BLaER1 treated with 17β-estradiol and CSF1 and Interleukin-3, amounts not matched to agents 10 nM and 100 nM (cell line): ENCODE measurements at regions not wholly inside any gene's neighbourhood (a gene's known extent, or its start where the extent isn't known, plus 50 kb on each side); places are given as distances from the start of the nearest gene placed in this dataset.
"Not testable (repeated sequence)": the region's sequence is repeated elsewhere in the genome, so short reads cannot be mapped to it uniquely, and the experiment has no call there.

Source experiments
- H3K27ac ChIP-seq, 11 experiments: shearing (Covaris generic); formaldehyde crosslinking; 2 replicates each; pipeline ENCODE4 v1.8.1; 2022
- H3K27me3 ChIP-seq, 11 experiments: shearing (Covaris generic); formaldehyde crosslinking; 2 replicates each; pipeline ENCODE4 v1.8.1; 2022
- H3K36me3 ChIP-seq, 11 experiments: shearing (Covaris generic); formaldehyde crosslinking; 2 replicates each; pipeline ENCODE4 v1.8.1; 2022
- H3K4me1 ChIP-seq, 10 experiments: shearing (Covaris generic); formaldehyde crosslinking; 2 replicates each; pipeline ENCODE4 v1.8.1; 2022
- H3K4me2 ChIP-seq, 11 experiments: shearing (Covaris generic); formaldehyde crosslinking; 2 replicates each; pipeline ENCODE4 v1.8.1; 2022
- H3K4me3 ChIP-seq, 10 experiments: shearing (Covaris generic); formaldehyde crosslinking; 2 replicates each; pipeline ENCODE4 v1.8.1; 2022
- H3K9ac ChIP-seq, 11 experiments: shearing (Covaris generic); formaldehyde crosslinking; 2 replicates each; pipeline ENCODE4 v1.8.1; 2022
- H3K9me3 ChIP-seq, 11 experiments: shearing (Covaris generic); formaldehyde crosslinking; replicated peaks in 1 of 11; 2 replicates each; pipeline ENCODE4 v1.8.1; 2022
- H4K20me1 ChIP-seq, 11 experiments: shearing (Covaris generic); formaldehyde crosslinking; 2 replicates each; pipeline ENCODE4 v1.8.1; 2022
- Cebpa-rat ChIP-seq, 11 experiments: shearing (Covaris generic); IDR thresholded peaks; 2 replicates each; pipeline ENCODE4 v1.8.1; 2022

DNA sequence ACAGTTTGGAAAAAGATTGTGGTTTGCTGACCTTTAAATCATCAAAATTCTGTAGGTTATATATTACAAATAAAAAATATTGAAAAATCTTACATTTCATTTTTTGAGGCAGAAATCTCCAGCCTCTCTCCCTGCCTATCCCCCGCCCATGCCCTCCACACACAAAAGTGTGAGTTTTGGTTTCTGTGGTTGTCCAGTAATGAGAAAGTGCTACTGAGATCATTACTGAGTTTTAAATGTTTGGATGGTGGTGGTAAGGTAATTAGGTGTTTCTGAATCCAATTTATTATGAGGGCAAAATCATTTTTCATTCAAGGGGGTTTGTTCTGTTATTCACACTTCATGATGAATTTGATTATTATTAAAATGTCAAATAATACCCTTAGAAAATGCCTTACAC is 448.0 kb upstream of the SLC10A2 start:
- no peak overlapping the region for H3K4me3 ChIP-seq
- no peak overlapping the region for H3K27ac ChIP-seq
- no peaks in the 10 kb centered on the region for H3K27me3 ChIP-seq
- no peaks in the 10 kb centered on the region for H4K20me1 ChIP-seq
- no peaks in the 10 kb centered on the region for H3K9me3 ChIP-seq
- H3K4me2 ChIP-seq = no peak overlapping the region
- H3K9ac ChIP-seq = no peak overlapping the region
- H3K4me1 ChIP-seq = no peaks in the 10 kb centered on the region
- no peak for TF ChIP-seq Cebpa-rat (IDR thresholded peaks at IDR 0.05)
- H3K36me3 ChIP-seq = no peaks in the 10 kb centered on the region

DNA sequence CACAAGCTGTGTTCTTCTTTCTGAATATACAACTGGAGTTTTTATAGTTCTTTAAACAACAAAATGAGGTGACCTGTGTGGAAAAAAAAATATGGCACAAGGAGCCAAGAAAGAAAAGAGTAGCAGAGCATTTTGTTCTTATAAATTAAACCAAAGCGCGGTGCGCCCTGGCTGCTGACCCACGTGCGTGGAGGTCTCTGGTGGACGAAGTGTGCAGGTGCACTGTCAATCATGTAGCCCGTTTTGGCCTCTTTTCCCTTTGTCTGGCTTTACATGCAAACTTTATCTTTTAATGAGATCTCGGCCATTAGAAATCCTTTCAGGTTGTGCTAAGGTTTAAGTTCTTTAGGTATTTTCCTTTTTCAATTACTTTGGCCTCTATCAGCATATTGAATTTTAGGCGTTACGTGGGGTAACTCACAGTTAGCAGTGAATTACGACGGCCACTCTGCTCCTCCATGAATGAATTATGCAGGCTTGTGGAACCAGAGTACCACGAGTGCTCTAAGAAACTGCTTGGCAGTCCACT is 443.9 kb upstream of the SLC10A2 start:
- Histone ChIP-seq H3K36me3 (no peaks in the 10 kb centered on the region), H3K27me3 (no peaks in the 10 kb centered on the region), H3K9me3 (peaks cover 0 to 8% (median 0%) of the 10 kb centered on the region in 11 experiments; a peak in 5 of 22 replicates), H3K4me2 (no peak overlapping the region), H4K20me1 (no peaks in the 10 kb centered on the region), H3K4me3 (no peak overlapping the region), H3K27ac (no peak overlapping the region), H3K9ac (no peak overlapping the region), H3K4me1 (no peaks in the 10 kb centered on the region)
- no peak for TF ChIP-seq Cebpa-rat (IDR thresholded peaks at IDR 0.05)

DNA sequence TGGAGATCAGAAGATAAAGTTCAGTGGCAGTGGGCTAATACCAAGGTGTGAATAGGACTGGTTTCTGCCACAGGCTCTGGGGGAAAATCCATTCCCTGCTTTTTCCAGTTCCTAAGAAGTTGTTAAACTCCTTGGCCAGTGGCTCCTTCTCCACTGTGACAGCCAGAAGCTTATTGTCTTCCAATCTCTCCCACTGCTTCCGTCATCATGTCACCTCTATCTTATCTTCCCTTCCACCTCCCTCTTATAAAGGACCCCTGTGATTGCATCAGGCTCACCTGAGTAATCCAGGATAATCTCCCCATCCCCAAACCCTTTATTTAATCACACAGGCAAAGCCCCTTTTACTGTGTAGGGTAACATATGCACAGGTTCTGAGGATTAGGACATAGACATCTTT is 431.2 kb upstream of the SLC10A2 start:
- H4K20me1 ChIP-seq = no peaks in the 10 kb centered on the region
- H3K27ac ChIP-seq = no peak overlapping the region
- no peaks in the 10 kb centered on the region for H3K36me3 ChIP-seq
- no peak overlapping the region for H3K4me2 ChIP-seq
- H3K27me3 ChIP-seq = no peaks in the 10 kb centered on the region
- no peaks in the 10 kb centered on the region for H3K4me1 ChIP-seq
- no peak overlapping the region for H3K9ac ChIP-seq
- H3K9me3 ChIP-seq = peaks cover 0 to 10% (median 4%) of the 10 kb centered on the region in 11 experiments; a peak in 7 of 22 replicates
- no peak for TF ChIP-seq Cebpa-rat (IDR thresholded peaks at IDR 0.05)
- no peak overlapping the region for H3K4me3 ChIP-seq

DNA sequence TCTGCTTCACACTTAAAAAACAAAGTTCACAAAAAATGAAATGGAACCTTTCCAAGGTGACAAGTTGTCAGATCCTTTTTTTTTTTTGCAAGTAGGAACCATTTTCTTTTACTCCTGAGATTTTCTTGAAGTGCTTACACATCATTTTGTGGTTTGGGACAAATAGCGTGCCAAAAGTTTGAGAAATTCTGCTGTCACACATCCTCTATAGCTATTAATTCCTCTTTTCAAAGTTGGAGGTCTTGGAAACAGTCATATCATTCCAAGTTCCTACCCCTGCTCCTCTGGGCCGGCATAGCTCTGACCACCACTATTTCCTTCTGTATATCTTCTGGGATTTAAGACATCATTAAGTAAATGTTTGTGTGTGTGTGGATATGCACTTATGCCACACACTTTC is 421.6 kb upstream of the SLC10A2 start:
- H3K4me1 ChIP-seq = peaks cover 0 to 13% (median 0%) of the 10 kb centered on the region in 10 experiments; a peak in 5 of 20 replicates
- peak overlapping the region in 2 of 11 experiments; percentile 34 to 43; a peak in 4 of 22 replicates for H3K4me2 ChIP-seq
- no peak overlapping the region for H3K9ac ChIP-seq
- H3K36me3 ChIP-seq = no peaks in the 10 kb centered on the region
- H4K20me1 ChIP-seq = no peaks in the 10 kb centered on the region
- no peak overlapping the region for H3K27ac ChIP-seq
- no peak overlapping the region for H3K4me3 ChIP-seq
- no peak for TF ChIP-seq Cebpa-rat (IDR thresholded peaks at IDR 0.05)
- H3K27me3 ChIP-seq = no peaks in the 10 kb centered on the region
- H3K9me3 ChIP-seq = peaks cover 0 to 1% (median 0%) of the 10 kb centered on the region in 11 experiments; a peak in 1 of 22 replicates

DNA sequence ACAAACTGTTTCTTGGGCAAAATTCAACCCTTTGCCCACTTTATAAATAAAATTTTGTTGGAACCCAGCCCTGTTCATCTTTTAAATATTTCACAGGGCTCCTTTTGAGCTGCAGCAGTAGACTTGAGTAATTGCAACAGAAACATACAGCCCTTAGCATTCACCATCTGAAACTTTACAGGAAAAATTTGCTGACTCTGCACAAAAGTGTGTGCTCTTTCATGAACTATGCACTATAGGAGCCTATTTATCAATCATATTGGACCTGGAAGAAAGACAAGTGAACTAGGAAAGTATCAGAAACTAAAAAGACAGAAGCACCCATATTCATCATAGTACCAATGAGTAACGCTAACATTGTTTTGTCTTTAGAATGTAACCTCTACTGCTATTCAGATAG is 406.9 kb upstream of the SLC10A2 start:
- no peaks in the 10 kb centered on the region for H3K36me3 ChIP-seq
- no peaks in the 10 kb centered on the region for H3K27me3 ChIP-seq
- no peak overlapping the region for H3K4me2 ChIP-seq
- H3K4me1 ChIP-seq = no peaks in the 10 kb centered on the region
- H3K9me3 ChIP-seq = no peaks in the 10 kb centered on the region
- no peak for TF ChIP-seq Cebpa-rat (IDR thresholded peaks at IDR 0.05)
- no peaks in the 10 kb centered on the region for H4K20me1 ChIP-seq
- no peak overlapping the region for H3K27ac ChIP-seq
- no peak overlapping the region for H3K9ac ChIP-seq
- H3K4me3 ChIP-seq = no peak overlapping the region

DNA sequence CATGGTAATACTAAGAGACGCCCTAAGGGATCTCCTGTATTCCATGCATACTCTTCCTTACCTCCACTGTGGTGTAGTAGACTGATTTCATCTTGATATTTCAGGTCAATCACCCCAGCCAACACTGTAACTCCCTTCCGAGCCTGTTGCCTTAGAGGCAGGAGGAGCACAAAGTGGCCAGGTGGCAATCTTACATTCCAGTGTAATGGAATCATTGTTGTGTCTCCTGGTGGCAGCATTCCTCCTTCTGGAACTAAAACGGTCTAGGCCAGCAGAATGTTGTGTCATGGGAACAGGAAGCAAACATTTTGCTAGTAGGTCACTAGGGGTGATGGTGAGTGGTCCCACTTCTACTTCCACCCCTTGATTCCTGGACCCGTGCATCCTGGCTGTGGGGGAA is 405.7 kb upstream of the SLC10A2 start:
- Histone ChIP-seq H3K4me3 (no peak overlapping the region), H3K9ac (no peak overlapping the region), H3K4me1 (no peaks in the 10 kb centered on the region), H3K36me3 (no peaks in the 10 kb centered on the region), H3K4me2 (no peak overlapping the region), H3K27me3 (no peaks in the 10 kb centered on the region), H3K9me3 (no peaks in the 10 kb centered on the region), H4K20me1 (no peaks in the 10 kb centered on the region), H3K27ac (no peak overlapping the region)
- no peak for TF ChIP-seq Cebpa-rat (IDR thresholded peaks at IDR 0.05)

DNA sequence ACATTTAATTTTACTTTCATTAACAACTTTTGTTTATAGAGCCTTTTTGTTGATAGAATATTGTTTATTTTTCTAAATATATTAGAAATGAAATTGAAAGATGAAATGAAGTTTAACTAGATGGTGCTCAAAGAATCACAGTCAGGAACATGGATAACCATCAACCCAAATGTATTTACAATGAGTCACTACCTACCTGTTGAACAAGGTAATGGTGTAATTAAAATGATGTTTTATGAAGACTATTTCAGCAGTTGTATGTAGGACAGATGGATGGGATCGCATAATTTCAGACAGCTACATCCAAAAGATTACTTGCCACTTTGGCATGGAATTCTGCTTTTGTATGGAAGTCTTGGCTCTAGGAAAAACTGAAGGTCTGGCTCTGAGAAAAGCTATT is 403.6 kb upstream of the SLC10A2 start:
- Histone ChIP-seq H3K4me2 (no peak overlapping the region), H3K9ac (no peak overlapping the region), H3K27me3 (no peaks in the 10 kb centered on the region), H3K36me3 (no peaks in the 10 kb centered on the region), H3K4me1 (no peaks in the 10 kb centered on the region), H3K27ac (no peak overlapping the region), H3K4me3 (no peak overlapping the region), H3K9me3 (peaks cover 0 to 2% (median 0%) of the 10 kb centered on the region in 11 experiments; a peak in 2 of 22 replicates), H4K20me1 (no peaks in the 10 kb centered on the region)
- no peak for TF ChIP-seq Cebpa-rat (IDR thresholded peaks at IDR 0.05)

DNA sequence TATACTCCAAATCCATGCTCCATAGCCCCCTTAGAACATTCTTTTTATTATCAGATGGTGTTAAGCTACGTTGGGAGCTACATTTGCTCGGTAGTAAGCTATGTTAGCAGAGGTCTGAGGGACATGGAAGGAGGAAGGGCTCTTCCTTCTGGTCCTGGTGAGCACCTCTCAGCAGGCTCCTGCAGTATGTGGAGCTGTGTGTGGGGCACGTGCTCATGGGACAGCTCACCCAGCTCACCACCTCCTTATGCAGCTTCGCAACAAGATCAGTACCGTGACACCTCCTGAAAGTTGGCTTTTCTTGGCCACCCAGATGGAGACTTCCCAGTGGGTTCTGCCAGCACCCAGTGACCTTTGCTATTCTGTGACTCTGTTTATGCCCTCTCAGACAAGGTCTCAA is 400.5 kb upstream of the SLC10A2 start:
- Histone ChIP-seq H3K36me3 (no peaks in the 10 kb centered on the region), H3K27ac (no peak overlapping the region), H4K20me1 (no peaks in the 10 kb centered on the region), H3K27me3 (no peaks in the 10 kb centered on the region), H3K4me1 (no peaks in the 10 kb centered on the region), H3K9ac (no peak overlapping the region), H3K4me3 (no peak overlapping the region), H3K9me3 (peaks cover 0 to 7% (median 0%) of the 10 kb centered on the region in 11 experiments; a peak in 2 of 22 replicates), H3K4me2 (no peak overlapping the region)
- TF ChIP-seq Cebpa-rat (IDR thresholded peaks at IDR 0.05) = no peak

DNA sequence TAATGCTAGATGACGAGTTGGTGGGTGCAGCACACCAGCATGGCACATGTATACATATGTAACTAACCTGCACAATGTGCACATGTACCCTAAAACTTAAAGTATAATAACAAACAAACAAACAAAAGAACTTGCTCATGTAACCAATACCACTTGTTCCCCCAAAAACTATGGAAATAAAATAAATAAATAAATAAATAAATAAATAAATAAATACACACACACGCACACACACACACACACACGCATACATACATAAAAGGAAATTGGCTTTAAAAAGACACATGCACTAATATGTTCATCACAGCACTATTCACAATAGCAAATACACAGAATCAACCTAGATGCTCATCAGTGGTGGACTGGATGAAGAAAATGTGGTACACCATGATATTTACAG is 394.0 kb upstream of the SLC10A2 start:
- H3K4me3 ChIP-seq, H3K9ac ChIP-seq, H3K27ac ChIP-seq, H3K36me3 ChIP-seq, H4K20me1 ChIP-seq, H3K27me3 ChIP-seq, H3K4me1 ChIP-seq, H3K4me2 ChIP-seq, H3K9me3 ChIP-seq: not testable (repeated sequence)

DNA sequence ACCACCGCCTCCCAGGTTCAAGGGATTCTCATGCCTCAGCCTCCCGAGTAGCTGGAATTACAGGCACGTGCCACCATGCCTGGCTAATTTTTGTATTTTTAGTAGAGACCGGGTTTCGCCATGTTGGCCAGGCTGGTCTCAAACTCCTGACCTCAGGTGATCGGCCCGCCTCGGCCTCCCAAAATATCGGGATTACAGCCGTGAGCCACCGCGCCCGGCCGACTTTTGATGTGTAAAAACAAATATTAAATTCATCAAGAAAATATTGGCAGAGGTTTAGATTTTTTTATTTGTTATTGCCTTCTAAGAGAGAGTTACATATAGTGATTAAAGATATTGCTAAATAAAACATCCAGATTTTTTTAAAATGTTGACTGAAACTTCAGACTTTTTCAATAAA is 390.8 kb upstream of the SLC10A2 start:
- not testable (repeated sequence) for H3K4me1 ChIP-seq, H3K27ac ChIP-seq

More for the DNA sequence above, 390.8 kb upstream of the SLC10A2 start:
- H3K4me2 ChIP-seq, H3K36me3 ChIP-seq, H3K9me3 ChIP-seq, H3K9ac ChIP-seq, H4K20me1 ChIP-seq, H3K27me3 ChIP-seq, H3K4me3 ChIP-seq: not testable (repeated sequence)
